KBM-7 (cell line): ENCODE measurements at regions not wholly inside any gene's neighbourhood (a gene's known extent, or its start where the extent isn't known, plus 50 kb on each side); places are given as distances from the start of the nearest gene placed in this dataset.
A peak's percentile ranks its signal among the peaks of the same experiment; 100 is the strongest.

Experiments used
- DNase-seq: peaks from one replicate; pipeline ENCODE4 v3.0.0-alpha.2; 2015
- in situ Hi-C: fragments of 300-500 bp; cut with MboI; formaldehyde crosslinking; loops from 2 replicates; pipeline ENCODE4 v1.14.3; 2020; ENCODE audit warnings: low sequenced_read_pairs, low pct_unique_long_range_greater_than_20kb, mixed read lengths

DNA sequence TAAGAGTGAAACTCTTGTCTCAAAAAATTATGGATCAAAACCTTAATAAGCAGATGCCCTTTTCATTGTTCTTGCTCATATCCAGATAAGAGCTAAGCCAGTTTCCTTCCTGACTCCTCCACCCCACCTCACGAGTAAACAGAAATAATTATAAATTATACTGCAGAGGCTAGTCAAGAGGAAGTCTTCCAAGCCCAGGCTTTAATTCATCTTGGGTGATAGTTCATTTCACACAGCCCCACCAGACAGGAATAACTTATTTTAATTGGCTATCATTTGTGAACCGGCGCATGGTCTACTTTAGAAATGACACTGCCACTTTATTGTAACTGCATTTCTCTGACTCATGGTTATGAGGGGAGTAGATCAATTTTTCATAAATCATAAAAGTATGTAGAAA is 102.0 kb downstream of the BTBD3 start:
- no peak for DNase-seq
- in situ Hi-C loops, result no loop called here

DNA sequence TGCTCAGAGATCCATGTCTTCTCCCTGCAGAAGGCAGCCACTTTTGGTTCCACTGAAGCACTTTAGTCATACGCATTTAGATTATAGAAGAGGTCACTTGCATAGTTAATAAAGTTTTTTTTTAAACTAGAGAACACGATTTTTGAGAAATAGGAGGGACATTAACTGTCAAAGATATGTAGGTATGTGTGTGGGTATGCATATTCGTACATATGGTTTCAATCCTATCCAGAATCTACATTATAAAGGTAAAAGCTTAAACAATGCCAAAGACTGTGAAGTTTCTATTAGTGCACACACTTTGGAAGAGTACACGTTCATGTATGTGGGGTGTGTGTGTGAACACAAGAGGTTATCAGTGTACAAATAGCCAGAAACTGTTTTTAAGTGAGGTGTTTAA is 103.2 kb downstream of the BTBD3 start:
- no peak for DNase-seq
- in situ Hi-C loops, result no loop called here

DNA sequence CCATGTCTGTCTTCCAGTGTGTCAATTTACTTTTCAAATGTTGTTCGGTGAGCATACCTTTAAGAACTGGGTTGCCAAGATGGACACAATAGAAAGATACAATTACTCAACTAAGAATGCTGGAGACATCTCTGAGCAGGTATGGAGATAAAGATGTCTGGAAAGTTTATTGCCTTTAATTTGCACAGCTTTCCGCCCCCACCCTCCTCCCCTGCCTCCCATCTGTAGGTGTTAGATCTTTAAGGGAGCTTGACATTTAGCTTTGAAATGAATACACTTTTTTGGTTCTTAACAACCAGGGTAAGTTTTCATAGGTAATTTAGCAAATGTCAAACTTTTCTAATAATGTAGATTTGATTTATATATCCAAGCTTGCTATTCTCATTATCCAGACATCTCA is 104.4 kb downstream of the BTBD3 start:
- no peak for DNase-seq
- in situ Hi-C loops, result no loop called here

DNA sequence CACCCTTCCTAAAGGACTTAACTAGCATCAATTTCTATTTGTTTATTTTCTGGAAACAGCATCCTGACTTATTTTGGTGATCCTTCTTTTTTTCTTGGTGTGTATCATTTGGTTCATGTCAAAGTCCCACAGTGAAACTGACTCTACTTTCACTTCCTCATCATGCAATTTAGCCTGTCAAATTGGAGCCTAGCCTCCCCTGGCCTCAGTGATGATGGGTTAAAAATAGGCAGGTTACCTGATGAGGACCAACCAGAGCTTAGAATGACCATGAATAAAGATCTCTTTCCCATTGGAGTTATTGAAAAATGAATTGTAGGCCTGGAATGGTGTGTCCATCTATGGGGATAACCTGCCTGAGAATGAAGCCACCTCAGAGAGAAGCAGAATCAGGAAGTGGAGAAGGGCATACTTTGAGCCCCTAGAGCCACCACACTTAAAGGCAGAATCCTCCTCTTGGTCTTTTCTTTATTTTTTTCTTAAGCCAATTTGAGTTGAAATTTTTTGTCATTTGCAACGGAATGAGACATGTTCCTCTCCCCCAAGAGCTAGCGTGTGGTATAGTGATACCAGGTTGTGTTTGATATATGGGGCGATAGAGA is 105.6 kb downstream of the BTBD3 start:
- in situ Hi-C loops, result no loop called here
- DNase-seq, result peak; percentile 23

DNA sequence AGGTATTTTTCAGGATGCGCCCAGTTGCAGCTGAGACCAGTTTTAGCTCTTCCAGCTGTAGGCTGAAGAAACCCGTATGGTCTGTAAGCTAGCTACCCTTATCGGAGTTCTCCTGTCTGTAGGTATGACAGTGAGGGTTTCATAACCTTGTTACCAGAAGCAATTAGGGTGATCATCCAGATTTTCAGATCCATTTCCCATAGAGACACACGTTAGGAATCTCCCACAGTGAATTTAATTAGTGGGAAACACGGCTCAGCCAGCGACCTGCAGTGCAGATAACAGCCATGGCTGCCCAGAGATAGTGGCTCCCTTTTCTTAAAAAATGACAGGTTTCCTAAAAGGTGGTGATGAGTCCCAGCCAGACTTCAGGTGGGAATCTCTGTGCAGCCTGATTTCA is 111.1 kb downstream of the BTBD3 start:
- no peak for DNase-seq
- in situ Hi-C loops, result no loop called here

DNA sequence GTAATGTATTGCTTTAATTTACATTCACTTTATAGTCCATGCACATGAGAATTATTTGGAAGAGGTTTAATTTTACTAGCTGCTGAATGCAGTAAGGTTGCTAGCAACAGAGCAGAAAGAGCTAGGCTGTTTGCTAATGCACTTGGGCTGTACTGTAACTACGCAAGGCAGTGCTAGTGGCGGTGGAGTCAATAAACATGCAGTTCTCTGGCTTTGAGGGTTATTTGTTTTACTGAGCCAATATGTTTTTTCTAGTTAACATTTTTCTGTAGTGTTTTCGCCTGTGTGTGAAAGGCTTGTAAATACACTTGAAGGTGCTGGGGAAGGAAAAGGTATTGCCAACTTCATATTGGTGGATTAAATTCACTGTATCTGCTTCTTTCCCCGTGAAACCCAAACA is 112.8 kb downstream of the BTBD3 start:
- in situ Hi-C loops, result no loop called here
- no peak for DNase-seq

DNA sequence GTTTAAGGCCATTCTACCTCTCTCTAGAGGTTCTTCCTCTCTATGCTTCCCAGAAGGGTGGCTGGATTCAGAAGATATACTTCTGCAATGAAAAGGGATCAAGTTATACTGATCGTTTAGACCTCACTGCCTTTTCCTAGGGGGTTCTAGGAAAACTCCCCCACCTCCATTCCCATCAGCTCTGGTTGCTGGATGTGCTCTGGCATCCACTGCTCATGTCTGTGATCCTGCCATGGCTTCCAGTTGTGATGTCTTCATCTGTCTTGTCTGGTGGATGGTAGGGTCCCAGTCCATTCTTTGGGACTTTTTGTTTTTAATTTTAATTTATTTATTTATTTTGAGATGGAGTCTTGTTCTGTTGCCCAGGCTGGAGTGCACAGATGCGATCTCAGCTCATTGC is 118.4 kb downstream of the BTBD3 start:
- DNase-seq, result no peak
- in situ Hi-C loops, result no loop called here

DNA sequence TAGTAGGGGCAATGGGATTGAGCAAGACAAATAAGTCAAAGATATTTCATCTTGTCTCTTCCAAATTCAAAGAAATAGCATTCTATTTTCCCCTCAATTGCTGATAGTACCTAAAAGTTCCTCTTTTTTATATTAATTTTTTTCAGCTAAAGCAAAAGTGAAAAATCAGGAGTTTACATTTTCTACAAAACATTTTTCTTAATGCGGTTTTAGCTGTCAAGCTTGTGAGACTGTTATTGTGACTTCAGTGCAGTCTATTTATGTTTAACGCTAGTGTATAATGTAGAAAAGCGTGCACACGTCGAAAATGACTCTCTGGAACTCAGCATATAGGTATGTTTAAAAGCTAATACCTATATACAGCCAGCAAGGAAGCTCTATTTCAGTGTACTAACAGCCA is 119.8 kb downstream of the BTBD3 start:
- DNase-seq, result no peak
- in situ Hi-C loops, result no loop called here

DNA sequence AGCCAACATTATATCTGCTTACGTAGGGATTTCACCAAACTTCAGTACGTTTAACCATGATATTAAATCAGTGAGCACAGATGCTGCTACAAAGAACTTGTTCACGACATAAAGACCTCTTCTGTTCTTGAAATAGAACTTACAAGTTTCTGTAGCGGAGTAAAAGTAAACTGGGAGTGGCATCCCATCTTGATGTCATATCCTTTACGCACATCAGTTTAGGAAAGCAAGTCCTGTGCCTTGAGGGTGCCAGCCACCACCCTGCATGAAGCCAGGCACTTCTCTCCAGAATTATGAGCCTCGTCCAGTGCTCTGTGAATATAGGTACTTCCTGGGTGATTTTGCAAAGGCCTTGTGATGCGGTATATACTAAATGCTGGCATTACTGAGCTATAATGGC is 122.6 kb downstream of the BTBD3 start:
- in situ Hi-C loops, result no loop called here
- no peak for DNase-seq

DNA sequence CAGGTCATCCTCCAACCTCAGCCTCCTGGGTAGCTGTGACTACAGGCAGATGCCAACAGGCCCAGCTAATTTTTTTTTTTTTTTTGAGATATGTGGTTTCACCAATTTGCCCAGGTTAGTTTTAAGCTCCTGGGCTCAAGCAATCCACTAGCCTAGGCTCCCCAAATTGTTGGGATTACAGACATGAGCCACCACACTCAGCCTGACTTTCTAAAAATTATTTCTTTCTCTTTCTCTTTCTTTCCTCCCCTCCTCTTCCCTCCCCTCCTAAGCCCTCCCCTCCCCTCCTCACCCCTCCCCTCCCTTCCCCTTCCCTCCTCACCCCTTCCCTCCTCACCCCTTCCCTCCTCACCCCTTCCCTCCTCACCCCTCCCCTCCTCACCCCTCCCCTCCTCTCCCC is 127.3 kb downstream of the BTBD3 start:
- no peak for DNase-seq

DNA sequence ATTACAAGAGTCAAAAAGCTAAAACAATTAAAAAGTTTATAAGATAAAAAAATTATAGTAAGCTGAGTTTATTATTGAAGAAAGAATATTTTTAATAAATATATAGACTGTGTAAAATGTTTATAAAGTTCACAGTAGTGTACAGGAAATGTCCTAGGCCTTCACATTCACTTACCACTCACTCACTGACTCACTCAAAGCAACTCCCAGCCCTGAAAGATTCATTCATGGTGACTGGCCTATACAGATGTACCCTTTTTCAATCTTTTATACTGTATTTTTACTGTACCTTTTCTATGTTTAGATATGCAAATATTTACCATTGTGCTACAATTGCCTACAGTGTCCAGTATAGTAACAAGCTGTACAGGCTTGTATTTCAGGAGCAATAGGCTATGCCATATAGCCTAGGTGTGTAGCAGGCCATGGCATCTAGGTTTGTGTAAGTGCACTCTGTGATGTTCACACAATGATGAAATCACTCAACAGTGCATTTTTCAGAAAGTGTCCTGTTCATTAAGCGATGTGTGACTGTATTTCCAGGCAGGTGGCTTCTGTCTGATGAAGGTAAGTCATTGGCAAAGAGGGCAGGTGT is 130.2 kb downstream of the BTBD3 start:
- DNase-seq, result no peak
- in situ Hi-C loops, result no loop called here

More for the DNA sequence above, 127.3 kb downstream of the BTBD3 start:
- in situ Hi-C loops, result no loop called here

DNA sequence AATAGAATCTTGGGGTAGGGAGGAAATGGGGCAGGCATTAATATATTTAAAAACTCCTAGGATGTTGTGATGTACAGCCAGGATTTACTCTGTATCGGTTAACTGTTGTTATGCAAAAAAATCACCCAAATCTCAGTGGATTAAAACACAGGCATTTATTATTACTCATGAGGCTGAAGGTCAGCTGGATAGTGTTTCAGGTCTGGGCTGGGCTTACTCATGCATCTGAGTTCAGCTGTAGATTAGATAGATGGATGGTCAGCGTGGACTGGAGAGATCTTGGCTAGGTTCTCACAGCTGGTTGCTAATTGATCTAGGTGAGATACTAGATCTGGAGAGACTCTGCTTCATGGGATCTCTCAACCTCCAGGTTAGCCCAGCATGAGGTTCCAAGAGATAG is 131.4 kb downstream of the BTBD3 start:
- no peak for DNase-seq

DNA sequence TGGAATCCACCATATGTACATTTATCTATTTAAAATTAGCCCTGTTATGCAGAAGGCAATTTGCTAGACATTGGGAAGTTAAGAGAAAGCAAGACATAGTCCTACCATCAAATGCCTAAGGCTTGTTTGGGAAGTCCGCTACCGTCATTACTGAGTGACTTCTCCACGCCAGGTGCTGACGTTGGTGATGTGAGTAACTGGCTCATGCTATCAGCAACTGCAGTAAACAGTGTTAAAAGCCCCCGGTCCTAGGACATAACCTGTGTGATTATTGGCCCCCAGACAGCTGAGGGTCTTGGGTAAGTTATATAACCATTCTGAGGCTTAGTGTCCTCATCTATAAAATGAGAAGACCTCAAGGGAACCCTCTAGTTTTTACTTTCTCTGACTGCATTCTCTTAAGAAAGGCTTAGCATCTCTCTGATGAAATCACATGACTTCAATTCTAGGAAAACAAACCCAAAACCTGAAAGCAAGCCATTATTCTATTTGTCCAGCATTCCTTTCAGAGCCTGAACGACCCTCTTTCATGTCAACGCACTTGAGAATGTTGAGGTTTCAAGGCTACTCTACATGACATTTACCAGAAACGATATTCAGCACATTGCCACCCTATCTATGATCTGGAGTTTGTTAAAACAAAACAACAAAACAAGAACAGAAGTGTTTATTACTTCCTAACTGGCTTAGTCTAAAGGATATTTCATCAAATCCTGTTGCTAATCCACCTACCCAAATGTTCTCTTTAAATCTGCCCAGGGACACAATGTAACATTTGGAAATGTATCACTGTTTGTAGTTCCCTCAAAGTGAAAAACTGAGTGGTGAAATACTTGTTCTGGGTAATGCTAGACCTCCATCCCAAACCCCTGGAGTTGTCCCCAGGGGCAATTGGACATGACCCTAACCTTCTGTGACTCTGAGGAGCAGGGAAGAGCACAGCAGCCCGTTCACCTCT is 133.8 kb downstream of the BTBD3 start:
- DNase-seq, result no peak
- in situ Hi-C loops, result no loop called here

More for the DNA sequence above, 131.4 kb downstream of the BTBD3 start:
- in situ Hi-C loops, result no loop called here

DNA sequence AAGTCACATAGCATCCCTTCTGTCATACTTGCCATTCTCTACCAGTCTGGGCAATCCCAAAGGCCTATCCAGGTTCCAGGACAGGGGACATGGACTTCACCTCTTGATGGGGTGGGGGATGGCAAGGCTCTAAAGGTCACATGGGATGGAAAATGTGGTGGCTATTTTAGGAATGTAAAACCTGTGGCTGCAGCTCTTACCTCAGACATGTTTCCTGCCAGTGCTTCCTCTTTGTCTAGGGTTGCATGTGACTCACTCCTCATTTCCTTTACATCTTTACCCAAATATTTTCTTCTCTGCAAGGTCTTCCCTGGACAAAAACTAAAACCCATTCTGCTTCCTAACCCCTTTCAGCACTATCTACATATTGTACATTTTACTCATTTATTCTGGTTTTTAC is 135.7 kb downstream of the BTBD3 start:
- in situ Hi-C loops, result no loop called here

DNA sequence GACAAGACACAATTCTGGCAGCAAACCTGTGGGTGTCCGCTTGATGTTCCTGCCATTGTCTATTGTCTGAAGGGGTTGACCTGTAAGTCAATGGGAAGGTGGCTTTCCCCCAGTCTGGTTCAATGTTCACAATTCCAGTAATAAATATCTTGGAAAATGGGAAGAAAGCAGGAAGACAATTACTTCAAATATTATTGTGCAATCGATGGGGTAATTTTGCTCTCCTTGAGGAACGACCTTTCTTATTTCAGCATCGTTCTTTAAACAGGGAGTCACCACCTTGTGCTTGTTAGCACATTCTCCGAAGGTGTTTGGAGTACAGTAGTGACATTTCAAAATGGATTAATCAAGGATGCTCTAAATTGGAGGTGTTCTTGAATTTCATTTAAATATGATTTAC is 136.9 kb downstream of the BTBD3 start:
- in situ Hi-C loops, result no loop called here
- DNase-seq, result no peak

More for the DNA sequence above, 135.7 kb downstream of the BTBD3 start:
- peak; percentile 94 for DNase-seq

DNA sequence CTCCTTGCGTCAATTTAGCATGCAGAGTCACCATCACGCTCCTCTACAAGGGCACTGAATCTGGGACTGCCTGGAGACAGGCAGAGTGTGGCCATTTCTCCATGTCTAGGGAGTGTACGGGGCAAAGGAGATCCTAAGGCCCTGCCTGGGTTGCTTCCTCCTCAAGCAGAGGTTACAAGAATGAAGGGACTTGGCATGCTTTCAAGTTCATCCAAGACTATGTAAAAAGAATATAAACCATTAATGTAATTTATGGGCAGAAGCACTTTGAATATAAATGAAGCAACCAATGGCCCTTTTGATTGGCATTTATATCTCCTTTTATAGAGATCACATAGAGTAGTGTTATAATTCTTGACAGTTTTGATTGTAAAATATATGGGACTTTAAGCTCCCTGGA is 137.5 kb downstream of the BTBD3 start:
- in situ Hi-C loops, result no loop called here
- no peak for DNase-seq

DNA sequence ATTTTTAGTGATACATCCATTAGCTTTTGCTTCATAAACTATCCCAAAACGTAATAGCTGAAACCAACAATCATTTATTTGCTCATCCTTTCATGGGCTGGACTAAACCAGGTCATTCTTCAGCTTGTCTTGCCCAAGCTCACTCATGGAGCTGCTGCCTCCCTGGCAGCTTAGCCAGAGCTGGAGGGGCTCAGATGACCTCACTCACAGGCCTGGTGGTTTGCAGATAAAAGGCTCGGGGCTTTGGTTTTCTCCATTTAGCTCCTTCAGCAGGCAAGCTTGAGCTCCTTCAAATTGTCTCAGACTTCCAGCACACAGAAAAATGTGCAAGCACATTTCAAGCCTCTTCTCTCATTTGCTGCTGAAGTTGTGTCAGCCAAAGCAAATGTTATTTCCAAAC is 139.1 kb downstream of the BTBD3 start:
- DNase-seq, result peak; percentile 18

DNA sequence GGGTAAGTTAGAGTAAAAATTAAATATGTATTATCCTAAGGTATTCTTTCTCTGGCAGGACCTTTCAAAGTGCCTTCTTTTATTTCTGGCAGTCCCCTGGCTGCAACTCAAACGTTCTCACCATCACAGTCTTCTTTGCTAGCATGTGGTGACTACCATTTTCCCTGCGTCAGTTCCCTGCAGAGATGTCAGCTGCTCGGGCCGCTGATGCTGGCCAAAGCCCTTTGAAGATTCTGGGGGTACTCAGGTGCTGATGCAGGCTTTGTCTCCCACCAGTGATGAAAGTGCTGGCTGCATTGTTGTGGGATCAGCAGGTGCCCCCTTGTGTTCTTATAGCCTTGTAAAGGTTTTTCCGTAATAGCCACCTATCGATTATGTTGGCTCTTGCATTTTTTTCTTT is 140.1 kb downstream of the BTBD3 start:
- DNase-seq, result no peak
- in situ Hi-C loops, result no loop called here

More for the DNA sequence above, 139.1 kb downstream of the BTBD3 start:
- in situ Hi-C loops, result no loop called here

DNA sequence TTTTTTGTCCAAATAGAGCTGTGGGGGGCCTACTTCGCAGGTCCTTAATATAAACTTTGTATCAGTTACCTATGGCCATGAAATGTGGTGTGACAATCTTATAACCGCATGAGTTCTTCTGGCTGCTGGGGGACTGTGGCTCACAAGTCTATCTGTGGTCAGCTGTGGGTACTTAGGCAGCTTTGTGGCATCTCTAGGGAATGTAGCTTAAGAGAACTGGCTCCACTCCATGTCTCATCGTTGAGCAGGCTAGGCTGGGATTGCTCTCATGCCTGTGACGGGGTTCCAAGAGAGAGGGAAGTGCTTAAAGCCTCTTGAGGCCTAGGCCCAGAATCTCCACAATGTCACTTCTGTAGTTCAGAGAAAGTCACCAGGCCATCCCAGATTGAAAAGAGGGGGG is 140.5 kb downstream of the BTBD3 start:
- DNase-seq, result peak; percentile 15
- in situ Hi-C loops, result no loop called here

DNA sequence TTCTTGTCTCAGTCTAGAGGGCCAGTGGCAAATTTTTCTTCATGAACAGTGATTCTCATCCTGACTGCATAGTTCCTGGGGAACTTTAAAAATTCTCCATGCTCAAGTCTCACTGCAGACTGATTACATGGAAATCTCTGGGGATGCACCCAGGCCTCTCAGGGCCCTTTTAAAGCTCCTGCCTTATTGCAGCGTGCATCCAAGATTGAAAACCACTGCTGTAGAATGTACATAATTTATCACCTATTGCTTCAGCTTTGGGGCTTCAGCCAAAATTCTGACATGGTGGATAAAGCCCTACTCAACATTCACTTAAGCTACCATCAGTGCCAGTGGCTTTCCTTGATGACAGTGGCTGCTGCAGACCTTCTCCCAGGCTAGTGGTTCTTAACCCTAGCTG is 143.8 kb downstream of the BTBD3 start:
- no peak for DNase-seq
- in situ Hi-C loops, result no loop called here
